ENCODE measurements at regions not wholly inside any gene's neighbourhood (a gene's known extent, or its start where the extent isn't known, plus 50 kb on each side); places are given as distances from the start of the nearest gene placed in this dataset.
A peak's percentile ranks its signal among the peaks of the same experiment; 100 is the strongest.

DNA sequence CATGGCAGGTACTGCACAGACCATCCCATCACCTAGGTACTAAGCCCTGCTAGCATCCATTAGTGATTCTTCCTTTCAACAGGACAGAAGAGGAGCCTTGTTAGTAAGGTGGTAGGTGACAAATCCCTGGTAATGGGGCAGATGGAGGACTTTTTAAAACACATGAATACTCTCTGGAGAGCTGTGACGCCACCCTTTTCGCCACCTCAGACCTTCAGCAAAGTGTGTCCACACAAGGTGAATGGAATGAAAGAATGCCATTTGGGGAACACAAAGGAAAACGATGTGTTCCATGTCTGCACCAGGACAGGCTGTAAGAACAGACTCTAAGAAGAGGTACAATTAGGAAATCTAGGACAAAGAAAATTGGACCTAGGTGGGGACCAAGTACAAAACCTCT lies 110.5 kb upstream of the CARMIL1 start:
- Histone ChIP-seq H3K4me3 (no peak overlapping the region), H4K20me1 (ENCODE audit: low read depth) (no peaks in the 10 kb centered on the region), H3K27ac (no peak overlapping the region), H3K9me3 (ENCODE audit: low read depth) (no peaks in the 10 kb centered on the region), H2AFZ (replicated peaks) (no peak overlapping the region), H3K9ac (no peak overlapping the region), H3K4me1 (no peaks in the 10 kb centered on the region), H3K27me3 (no peaks in the 10 kb centered on the region), H3K79me2 (ENCODE audit: low read depth) (no peaks in the 10 kb centered on the region), H3F3A (ENCODE audit: low read depth) (no peaks in the 10 kb centered on the region), H3K36me3 (no peaks in the 10 kb centered on the region), H3K4me2 (no peak overlapping the region)
- Mint-ChIP-seq H3K36me3 (peaks cover 3% of the 10 kb centered on the region), H3K4me1 (no peaks in the 10 kb centered on the region), H3K27me3 (ENCODE audit: insufficient read depth, low read depth) (no peaks in the 10 kb centered on the region), H3K27ac (no peak overlapping the region), H3K9me3 (peaks cover 3% of the 10 kb centered on the region), H3K4me3 (no peak overlapping the region)
- TF ChIP-seq EZH2 (IDR thresholded peaks at IDR 0.05) (no peak), EZH2phosphoT487 (IDR thresholded peaks at IDR 0.05) (no peak)
- TF ChIP-seq, protein P1, sequence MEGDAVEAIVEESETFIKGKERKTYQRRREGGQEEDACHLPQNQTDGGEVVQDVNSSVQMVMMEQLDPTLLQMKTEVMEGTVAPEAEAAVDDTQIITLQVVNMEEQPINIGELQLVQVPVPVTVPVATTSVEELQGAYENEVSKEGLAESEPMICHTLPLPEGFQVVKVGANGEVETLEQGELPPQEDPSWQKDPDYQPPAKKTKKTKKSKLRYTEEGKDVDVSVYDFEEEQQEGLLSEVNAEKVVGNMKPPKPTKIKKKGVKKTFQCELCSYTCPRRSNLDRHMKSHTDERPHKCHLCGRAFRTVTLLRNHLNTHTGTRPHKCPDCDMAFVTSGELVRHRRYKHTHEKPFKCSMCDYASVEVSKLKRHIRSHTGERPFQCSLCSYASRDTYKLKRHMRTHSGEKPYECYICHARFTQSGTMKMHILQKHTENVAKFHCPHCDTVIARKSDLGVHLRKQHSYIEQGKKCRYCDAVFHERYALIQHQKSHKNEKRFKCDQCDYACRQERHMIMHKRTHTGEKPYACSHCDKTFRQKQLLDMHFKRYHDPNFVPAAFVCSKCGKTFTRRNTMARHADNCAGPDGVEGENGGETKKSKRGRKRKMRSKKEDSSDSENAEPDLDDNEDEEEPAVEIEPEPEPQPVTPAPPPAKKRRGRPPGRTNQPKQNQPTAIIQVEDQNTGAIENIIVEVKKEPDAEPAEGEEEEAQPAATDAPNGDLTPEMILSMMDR (IDR thresholded peaks at IDR 0.05), result no peak
- no peak for DNase-seq (ENCODE audit: low spot score)

DNA sequence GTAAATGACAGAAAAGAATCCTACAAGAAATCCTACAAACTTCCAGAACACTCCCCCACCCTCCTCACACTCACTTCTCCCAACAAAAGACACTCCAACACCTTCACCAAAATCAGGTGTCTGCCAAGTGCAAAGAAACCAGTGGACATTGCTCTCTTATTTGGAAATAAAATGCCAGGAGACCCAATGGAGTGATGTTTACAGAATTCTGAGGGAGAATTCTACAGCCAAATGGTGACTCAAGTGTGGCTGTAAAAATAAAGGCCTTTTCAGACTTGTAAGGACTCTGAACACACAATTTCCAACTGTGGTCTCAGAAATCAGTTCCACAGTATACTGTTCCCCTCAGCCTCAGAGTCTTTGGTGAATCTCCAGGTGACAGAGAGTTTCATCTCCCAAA lies 109.6 kb upstream of the CARMIL1 start:
- no peak overlapping the region for H3K27ac Mint-ChIP-seq
- peaks cover 1% of the 10 kb centered on the region for H3K36me3 Mint-ChIP-seq
- H3F3A ChIP-seq (ENCODE audit: low read depth), result no peaks in the 10 kb centered on the region
- H3K4me3 ChIP-seq, result no peak overlapping the region
- H3K4me3 Mint-ChIP-seq, result no peak overlapping the region
- no peaks in the 10 kb centered on the region for H3K36me3 ChIP-seq
- H3K4me1 ChIP-seq, result no peaks in the 10 kb centered on the region
- no peaks in the 10 kb centered on the region for H3K79me2 ChIP-seq (ENCODE audit: low read depth)
- H3K27ac ChIP-seq, result no peak overlapping the region
- H3K4me2 ChIP-seq, result no peak overlapping the region
- TF ChIP-seq EZH2phosphoT487 (IDR thresholded peaks at IDR 0.05) (no peak), EZH2 (IDR thresholded peaks at IDR 0.05) (no peak)
- TF ChIP-seq, protein P1 (IDR thresholded peaks at IDR 0.05), result no peak
- no peaks in the 10 kb centered on the region for H3K9me3 ChIP-seq (ENCODE audit: low read depth)
- no peak for DNase-seq (ENCODE audit: low spot score)
- H3K9me3 Mint-ChIP-seq, result peaks cover under 1% of the 10 kb centered on the region
- no peaks in the 10 kb centered on the region for H3K27me3 Mint-ChIP-seq (ENCODE audit: insufficient read depth, low read depth)
- no peaks in the 10 kb centered on the region for H3K4me1 Mint-ChIP-seq
- H2AFZ ChIP-seq (replicated peaks), result no peak overlapping the region
- no peaks in the 10 kb centered on the region for H3K27me3 ChIP-seq
- H3K9ac ChIP-seq, result no peak overlapping the region
- H4K20me1 ChIP-seq (ENCODE audit: low read depth), result no peaks in the 10 kb centered on the region

DNA sequence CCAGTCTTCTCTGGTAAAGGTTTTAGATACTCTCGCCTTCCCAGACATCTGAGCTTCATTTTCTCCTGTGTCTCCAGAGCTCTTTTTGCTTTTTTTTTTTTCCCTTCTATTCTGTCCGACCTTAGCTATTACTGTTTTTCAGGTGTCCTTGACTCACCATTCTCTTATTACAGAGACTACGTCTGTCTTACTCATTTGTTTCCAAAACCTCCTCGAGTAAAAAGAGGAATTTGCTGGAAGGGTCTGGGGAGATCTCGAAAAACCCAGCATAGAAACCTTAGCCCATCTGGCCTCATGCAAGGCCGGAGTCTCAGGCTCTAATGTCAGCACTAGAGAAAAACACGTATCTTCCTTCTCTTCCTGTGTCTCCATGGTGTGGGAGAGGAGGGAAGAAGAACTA lies 109.2 kb upstream of the CARMIL1 start:
- Histone ChIP-seq H3F3A (ENCODE audit: low read depth) (no peaks in the 10 kb centered on the region), H3K36me3 (no peaks in the 10 kb centered on the region), H3K9me3 (ENCODE audit: low read depth) (no peaks in the 10 kb centered on the region), H2AFZ (replicated peaks) (no peak overlapping the region), H3K4me3 (no peak overlapping the region), H3K79me2 (ENCODE audit: low read depth) (no peaks in the 10 kb centered on the region), H4K20me1 (ENCODE audit: low read depth) (no peaks in the 10 kb centered on the region), H3K4me2 (no peak overlapping the region), H3K27me3 (no peaks in the 10 kb centered on the region), H3K4me1 (no peaks in the 10 kb centered on the region), H3K27ac (no peak overlapping the region), H3K9ac (no peak overlapping the region)
- Mint-ChIP-seq H3K36me3 (no peaks in the 10 kb centered on the region), H3K9me3 (no peaks in the 10 kb centered on the region), H3K27ac (peak overlapping the region; percentile 13), H3K4me3 (no peak overlapping the region), H3K4me1 (no peaks in the 10 kb centered on the region), H3K27me3 (ENCODE audit: insufficient read depth, low read depth) (no peaks in the 10 kb centered on the region)
- TF ChIP-seq, protein P1 (IDR thresholded peaks at IDR 0.05), result no peak
- no peak for TF ChIP-seq EZH2 (IDR thresholded peaks at IDR 0.05)
- no peak for TF ChIP-seq EZH2phosphoT487 (IDR thresholded peaks at IDR 0.05)
- DNase-seq (ENCODE audit: low spot score), result no peak

All from neural progenitor cell (in vitro differentiated cells).